GM23338 (cell line): ENCODE measurements at regions not wholly inside any gene's neighbourhood (a gene's known extent, or its start where the extent isn't known, plus 50 kb on each side); places are given as distances from the start of the nearest gene placed in this dataset.
"Not testable (repeated sequence)": the region's sequence is repeated elsewhere in the genome, so short reads cannot be mapped to it uniquely, and the experiment has no call there.

ENCODE experiments used
- CREB1 ChIP-seq: fragments of 250-450 bp; sonication (Bioruptor Pico); IDR thresholded peaks from 2 replicates; pipeline ENCODE4 v1.5.0; 2020; ENCODE audit warnings: low read depth, mild to moderate bottlenecking, moderate library complexity
- EZH2 ChIP-seq: fragments of 200-600 bp; sonication (generic); IDR thresholded peaks from one replicate; pipeline ENCODE4 v1.8.0; 2017; ENCODE audit warnings: antibody characterized with exemption, mild to moderate bottlenecking, low read depth; ENCODE audit not compliant: unreplicated experiment
- EZH2phosphoT487 ChIP-seq: fragments of 200-600 bp; sonication (generic); IDR thresholded peaks from one replicate; pipeline ENCODE4 v1.8.1; 2018; ENCODE audit warnings: antibody characterized with exemption; ENCODE audit not compliant: unreplicated experiment
- POLR2AphosphoS5 ChIP-seq: IDR thresholded peaks from 2 replicates; pipeline ENCODE4 v1.6.1; 2016; ENCODE audit warnings: antibody characterized with exemption, low read depth
- STAT1 ChIP-seq: IDR thresholded peaks from one replicate; pipeline ENCODE4 v1.6.1; 2016; ENCODE audit warnings: antibody characterized with exemption; ENCODE audit not compliant: unreplicated experiment
- TF ChIP-seq, protein P1 (sequence below), 2 experiments: fragments of 200-600 bp in 1 of 2; sonication (generic) in 1 of 2; conservative IDR thresholded peaks; 2 replicates each; pipeline versions ENCODE4 v1.5.1 to v1.6.1; 2016 to 2017; ENCODE audit warnings: antibody characterized with exemption in 2 of 2, low read depth in 2 of 2, mild to moderate bottlenecking in 2 of 2, moderate library complexity in 1 of 2
- TF ChIP-seq, protein P2 (sequence below): IDR thresholded peaks from 2 replicates; pipeline ENCODE4 v1.6.1; 2016; ENCODE audit warnings: antibody characterized with exemption
- TF ChIP-seq, protein P3 (sequence below): IDR thresholded peaks from one replicate; pipeline ENCODE4 v1.6.1; 2018; ENCODE audit warnings: antibody characterized with exemption; ENCODE audit not compliant: unreplicated experiment

DNA sequence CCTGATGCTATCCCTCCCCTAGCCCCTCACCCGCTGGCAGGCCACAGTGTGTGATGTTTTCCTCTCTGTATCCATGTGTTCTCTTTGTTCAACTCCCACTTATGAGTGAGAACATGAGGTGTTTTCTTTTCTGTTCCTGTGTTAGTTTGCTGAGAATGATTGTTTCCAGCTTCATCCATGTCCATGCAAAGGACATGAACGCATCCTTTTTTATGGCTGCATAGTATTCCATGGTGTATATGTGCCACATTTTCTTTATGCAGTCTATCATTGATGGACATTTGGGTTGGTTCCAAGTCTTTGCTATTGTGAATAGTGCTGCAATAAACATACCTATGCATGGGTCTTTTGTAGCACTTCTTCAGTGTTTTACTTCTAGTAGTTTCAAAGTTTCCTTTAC, 171.8 kb upstream of the MMADHC start:
- TF ChIP-seq, protein P1, sequence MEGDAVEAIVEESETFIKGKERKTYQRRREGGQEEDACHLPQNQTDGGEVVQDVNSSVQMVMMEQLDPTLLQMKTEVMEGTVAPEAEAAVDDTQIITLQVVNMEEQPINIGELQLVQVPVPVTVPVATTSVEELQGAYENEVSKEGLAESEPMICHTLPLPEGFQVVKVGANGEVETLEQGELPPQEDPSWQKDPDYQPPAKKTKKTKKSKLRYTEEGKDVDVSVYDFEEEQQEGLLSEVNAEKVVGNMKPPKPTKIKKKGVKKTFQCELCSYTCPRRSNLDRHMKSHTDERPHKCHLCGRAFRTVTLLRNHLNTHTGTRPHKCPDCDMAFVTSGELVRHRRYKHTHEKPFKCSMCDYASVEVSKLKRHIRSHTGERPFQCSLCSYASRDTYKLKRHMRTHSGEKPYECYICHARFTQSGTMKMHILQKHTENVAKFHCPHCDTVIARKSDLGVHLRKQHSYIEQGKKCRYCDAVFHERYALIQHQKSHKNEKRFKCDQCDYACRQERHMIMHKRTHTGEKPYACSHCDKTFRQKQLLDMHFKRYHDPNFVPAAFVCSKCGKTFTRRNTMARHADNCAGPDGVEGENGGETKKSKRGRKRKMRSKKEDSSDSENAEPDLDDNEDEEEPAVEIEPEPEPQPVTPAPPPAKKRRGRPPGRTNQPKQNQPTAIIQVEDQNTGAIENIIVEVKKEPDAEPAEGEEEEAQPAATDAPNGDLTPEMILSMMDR (conservative IDR thresholded peaks at IDR 0.05; ENCODE audit: low read depth in 2 of 2) = not testable (repeated sequence)
- TF ChIP-seq EZH2; STAT1; CREB1 (CRISPR knock-in tag); POLR2AphosphoS5; EZH2phosphoT487: not testable (repeated sequence)
- TF ChIP-seq, protein P2, sequence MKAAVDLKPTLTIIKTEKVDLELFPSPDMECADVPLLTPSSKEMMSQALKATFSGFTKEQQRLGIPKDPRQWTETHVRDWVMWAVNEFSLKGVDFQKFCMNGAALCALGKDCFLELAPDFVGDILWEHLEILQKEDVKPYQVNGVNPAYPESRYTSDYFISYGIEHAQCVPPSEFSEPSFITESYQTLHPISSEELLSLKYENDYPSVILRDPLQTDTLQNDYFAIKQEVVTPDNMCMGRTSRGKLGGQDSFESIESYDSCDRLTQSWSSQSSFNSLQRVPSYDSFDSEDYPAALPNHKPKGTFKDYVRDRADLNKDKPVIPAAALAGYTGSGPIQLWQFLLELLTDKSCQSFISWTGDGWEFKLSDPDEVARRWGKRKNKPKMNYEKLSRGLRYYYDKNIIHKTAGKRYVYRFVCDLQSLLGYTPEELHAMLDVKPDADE = not testable (repeated sequence)
- TF ChIP-seq, protein P3, sequence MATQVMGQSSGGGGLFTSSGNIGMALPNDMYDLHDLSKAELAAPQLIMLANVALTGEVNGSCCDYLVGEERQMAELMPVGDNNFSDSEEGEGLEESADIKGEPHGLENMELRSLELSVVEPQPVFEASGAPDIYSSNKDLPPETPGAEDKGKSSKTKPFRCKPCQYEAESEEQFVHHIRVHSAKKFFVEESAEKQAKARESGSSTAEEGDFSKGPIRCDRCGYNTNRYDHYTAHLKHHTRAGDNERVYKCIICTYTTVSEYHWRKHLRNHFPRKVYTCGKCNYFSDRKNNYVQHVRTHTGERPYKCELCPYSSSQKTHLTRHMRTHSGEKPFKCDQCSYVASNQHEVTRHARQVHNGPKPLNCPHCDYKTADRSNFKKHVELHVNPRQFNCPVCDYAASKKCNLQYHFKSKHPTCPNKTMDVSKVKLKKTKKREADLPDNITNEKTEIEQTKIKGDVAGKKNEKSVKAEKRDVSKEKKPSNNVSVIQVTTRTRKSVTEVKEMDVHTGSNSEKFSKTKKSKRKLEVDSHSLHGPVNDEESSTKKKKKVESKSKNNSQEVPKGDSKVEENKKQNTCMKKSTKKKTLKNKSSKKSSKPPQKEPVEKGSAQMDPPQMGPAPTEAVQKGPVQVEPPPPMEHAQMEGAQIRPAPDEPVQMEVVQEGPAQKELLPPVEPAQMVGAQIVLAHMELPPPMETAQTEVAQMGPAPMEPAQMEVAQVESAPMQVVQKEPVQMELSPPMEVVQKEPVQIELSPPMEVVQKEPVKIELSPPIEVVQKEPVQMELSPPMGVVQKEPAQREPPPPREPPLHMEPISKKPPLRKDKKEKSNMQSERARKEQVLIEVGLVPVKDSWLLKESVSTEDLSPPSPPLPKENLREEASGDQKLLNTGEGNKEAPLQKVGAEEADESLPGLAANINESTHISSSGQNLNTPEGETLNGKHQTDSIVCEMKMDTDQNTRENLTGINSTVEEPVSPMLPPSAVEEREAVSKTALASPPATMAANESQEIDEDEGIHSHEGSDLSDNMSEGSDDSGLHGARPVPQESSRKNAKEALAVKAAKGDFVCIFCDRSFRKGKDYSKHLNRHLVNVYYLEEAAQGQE = not testable (repeated sequence)
